H1 (cell line): ENCODE measurements at regions not wholly inside any gene's neighbourhood (a gene's known extent, or its start where the extent isn't known, plus 50 kb on each side); places are given as distances from the start of the nearest gene placed in this dataset.

ENCODE experiments used
- KDM5A ChIP-seq: fragments of 200-600 bp; IDR thresholded peaks from 2 replicates; pipeline ENCODE4 v1.7.1; 2012; ENCODE audit warnings: mild to moderate bottlenecking, low read length, inconsistent platforms, mixed read lengths
- POLR2AphosphoS5 ChIP-seq: IDR thresholded peaks from 2 replicates; pipeline ENCODE4 v1.6.1; 2011; ENCODE audit warnings: low read depth, low read length
- POU5F1 ChIP-seq: IDR thresholded peaks from 2 replicates; pipeline ENCODE4 v1.6.1; 2011; ENCODE audit warnings: low read depth, mild to moderate bottlenecking, low read length, moderate library complexity
- TBP ChIP-seq: IDR thresholded peaks from 2 replicates; pipeline ENCODE4 v1.6.1; 2011; ENCODE audit warnings: low read depth, low read length, improper control_type of control experiment

GRCh38 chr5:68438876-68439275 lies 223.3 kb downstream of the PIK3R1 start (continued):
- TF ChIP-seq KDM5A (no peak), TBP (no peak), POLR2AphosphoS5 (no peak), POU5F1 (no peak)
